H1 (cell line): ENCODE measurements at regions not wholly inside any gene's neighbourhood (a gene's known extent, or its start where the extent isn't known, plus 50 kb on each side); places are given as distances from the start of the nearest gene placed in this dataset.

Source experiments
- CTCF ChIA-PET: fragments of 300-600 bp; sonication (Branson Sonifier 250); formaldehyde crosslinking; loops from one replicate; lab custom pipeline; 2021; ENCODE audit not compliant: partially characterized antibody; lab: Charles Lee
- POLR2A ChIA-PET: fragments of 300-600 bp; sonication (Branson Sonifier 250); formaldehyde crosslinking; loops from one replicate; lab custom pipeline; 2021; ENCODE audit warnings: inconsistent platforms; ENCODE audit not compliant: partially characterized antibody; lab: Charles Lee
- DNase-seq, 2 experiments: peaks; one replicate each; pipeline versions ENCODE4 v3.0.0 to v3.0.0-alpha.2; 2010 to 2022; ENCODE audit warnings: low spot score in 2 of 2, low read depth in 1 of 2, mixed read lengths in 1 of 2
- FAIRE-seq: peaks from 2 replicates; lab custom pipeline; 2011; peaks lifted over from hg19 to GRCh38; lab: Jason Lieb, UNC
- H2AFZ ChIP-seq: 2 replicates; pipeline ENCODE4 v1.8.1; 2012; ENCODE audit warnings: low read length, inconsistent platforms
- H2AK5ac ChIP-seq: 2 replicates; pipeline ENCODE4 v1.6.1; 2013; ENCODE audit warnings: low read depth, low read length
- H2BK120ac ChIP-seq: replicated peaks from 2 replicates; pipeline ENCODE3; 2013; ENCODE audit warnings: low read depth, low read length, inconsistent platforms
- H2BK12ac ChIP-seq: 2 replicates; pipeline ENCODE4 v1.6.1; 2013; ENCODE audit warnings: low read depth, low read length
- H2BK15ac ChIP-seq: 2 replicates; pipeline ENCODE4 v1.6.1; 2013; ENCODE audit warnings: low read length
- H2BK20ac ChIP-seq: 2 replicates; pipeline ENCODE4 v1.6.1; 2013; ENCODE audit warnings: low read length
- H2BK5ac ChIP-seq: 2 replicates; pipeline ENCODE4 v1.6.1; 2013; ENCODE audit warnings: low read depth, low read length
- H3K14ac ChIP-seq: 2 replicates; pipeline ENCODE4 v1.6.1; 2013; ENCODE audit warnings: inconsistent platforms; ENCODE audit not compliant: insufficient read length
- H3K18ac ChIP-seq: 2 replicates; pipeline ENCODE4 v1.6.1; 2013; ENCODE audit warnings: low read length; ENCODE audit errors: extremely low read depth
- H3K23ac ChIP-seq: 2 replicates; pipeline ENCODE4 v1.6.1; 2013; ENCODE audit warnings: inconsistent platforms; ENCODE audit not compliant: insufficient read length
- H3K23me2 ChIP-seq: 2 replicates; pipeline ENCODE4 v1.6.1; 2013; ENCODE audit warnings: low read depth, low read length
- H3K27ac ChIP-seq: 2 replicates; pipeline ENCODE4 v1.6.1; 2011; ENCODE audit warnings: low read depth, low read length, inconsistent platforms
- H3K27me3 ChIP-seq, 4 experiments: replicated peaks in 1 of 4; 1 replicate in 1 of 4; 2 replicates in 3 of 4; pipeline versions ENCODE4 v1.6.1 to v1.8.1; 2011 to 2013; ENCODE audit warnings: low read length in 3 of 4, mild to moderate bottlenecking in 3 of 4, inconsistent platforms in 2 of 4, mixed read lengths in 2 of 4, moderate library complexity in 1 of 4; ENCODE audit not compliant: control insufficient read depth in 3 of 4, insufficient read depth in 3 of 4; ENCODE audit errors: extremely low read depth in 1 of 4
- H3K36me3 ChIP-seq, 4 experiments: 2 replicates each; pipeline versions ENCODE4 v1.6.1 to v1.8.1; 2011 to 2013; ENCODE audit warnings: mild to moderate bottlenecking in 4 of 4, low read length in 3 of 4, moderate library complexity in 2 of 4, control low read depth in 1 of 4, inconsistent platforms in 1 of 4; ENCODE audit not compliant: insufficient read depth in 4 of 4, control insufficient read depth in 2 of 4
- H3K4ac ChIP-seq: replicated peaks from 2 replicates; pipeline ENCODE3; 2013; ENCODE audit warnings: low read length, low read depth, mixed read lengths, inconsistent platforms; ENCODE audit not compliant: insufficient read length
- H3K4me1 ChIP-seq, 4 experiments: replicated peaks in 1 of 4; 1 replicate in 1 of 4; 2 replicates in 3 of 4; pipeline versions ENCODE4 v1.6.1 to v1.8.1; 2011 to 2013; ENCODE audit warnings: low read length in 3 of 4, inconsistent platforms in 2 of 4, mixed read lengths in 1 of 4; ENCODE audit not compliant: insufficient read depth in 4 of 4, control insufficient read depth in 3 of 4
- H3K4me2 ChIP-seq, 2 experiments: 2 replicates each; pipeline versions ENCODE4 v1.6.1 to v1.8.1; 2011 to 2013; ENCODE audit warnings: low read depth in 2 of 2, low read length in 2 of 2, control low read depth in 1 of 2, inconsistent platforms in 1 of 2, mild to moderate bottlenecking in 1 of 2; ENCODE audit not compliant: insufficient read depth in 1 of 2
- H3K4me3 ChIP-seq, 4 experiments: fragments of 200-600, 300-600 bp in 1 of 4; sonication (generic), shearing (Covaris generic), sonication (Bioruptor Twin) in 1 of 4; 2 replicates each; pipeline versions ENCODE4 v1.5.1 to v1.8.1; 2011 to 2016; ENCODE audit warnings: low read length in 4 of 4, low read depth in 3 of 4, control low read depth in 2 of 4, inconsistent platforms in 2 of 4, mild to moderate bottlenecking in 2 of 4, mixed read lengths in 1 of 4, moderate library complexity in 1 of 4; ENCODE audit not compliant: insufficient read depth in 2 of 4; ENCODE audit errors: extremely low read depth in 1 of 4
- H3K56ac ChIP-seq: replicated peaks from 2 replicates; pipeline ENCODE3; 2013; ENCODE audit warnings: low read depth, mild to moderate bottlenecking, mixed read lengths, low read length, inconsistent platforms; ENCODE audit not compliant: insufficient read length
- H3K79me1 ChIP-seq: 2 replicates; pipeline ENCODE4 v1.6.1; 2013; ENCODE audit warnings: low read depth, low read length, control low read depth
- H3K79me2 ChIP-seq, 2 experiments: 2 replicates each; pipeline versions ENCODE4 v1.6.1 to v1.8.1; 2012 to 2013; ENCODE audit warnings: low read length in 2 of 2, mild to moderate bottlenecking in 2 of 2, inconsistent platforms in 1 of 2; ENCODE audit not compliant: insufficient read depth in 2 of 2, control insufficient read depth in 1 of 2
- H3K9ac ChIP-seq, 4 experiments: replicated peaks in 1 of 4; 1 replicate in 1 of 4; 2 replicates in 3 of 4; pipeline versions ENCODE4 v1.6.1 to v1.8.1; 2011 to 2013; ENCODE audit warnings: low read depth in 3 of 4, low read length in 3 of 4, control low read depth in 2 of 4, mild to moderate bottlenecking in 2 of 4, moderate library complexity in 2 of 4, inconsistent platforms in 1 of 4; ENCODE audit errors: extremely low read depth in 1 of 4
- H3K9me3 ChIP-seq, 2 experiments: 2 replicates each; pipeline versions ENCODE4 v1.6.1 to v1.8.1; 2012 to 2013; ENCODE audit warnings: mild to moderate bottlenecking in 2 of 2, moderate library complexity in 2 of 2, control low read depth in 1 of 2, inconsistent platforms in 1 of 2, low read depth in 1 of 2, low read length in 1 of 2, mixed read lengths in 1 of 2; ENCODE audit not compliant: insufficient read depth in 2 of 2
- H4K20me1 ChIP-seq, 2 experiments: replicated peaks in 1 of 2; 2 replicates each; pipeline versions ENCODE3 to v1.8.1; 2011 to 2013; ENCODE audit warnings: inconsistent platforms in 2 of 2, low read length in 2 of 2, mild to moderate bottlenecking in 1 of 2; ENCODE audit not compliant: insufficient read depth in 2 of 2, control insufficient read depth in 1 of 2
- H4K5ac ChIP-seq: 2 replicates; pipeline ENCODE4 v1.6.1; 2013; ENCODE audit warnings: low read length, low read depth, mixed read lengths, inconsistent platforms; ENCODE audit not compliant: insufficient read length
- H4K8ac ChIP-seq: 2 replicates; pipeline ENCODE4 v1.8.0; 2013; ENCODE audit warnings: mild to moderate bottlenecking, moderate library complexity, low read length, inconsistent platforms; ENCODE audit not compliant: insufficient read depth; ENCODE audit errors: extremely low read depth
- H4K91ac ChIP-seq: replicated peaks from 2 replicates; pipeline ENCODE3; 2013; ENCODE audit warnings: low read length, mixed read lengths, inconsistent platforms; ENCODE audit not compliant: insufficient read length
- ASH2L ChIP-seq: fragments of 200-600, 300-600 bp; sonication (generic); IDR thresholded peaks from one replicate; pipeline ENCODE4 v1.7.1; 2017; ENCODE audit warnings: low read length
- ATF2 ChIP-seq: IDR thresholded peaks from 2 replicates; pipeline ENCODE4 v1.6.1; 2012; ENCODE audit warnings: low read length, inconsistent platforms
- BACH1 ChIP-seq: IDR thresholded peaks from 2 replicates; pipeline ENCODE4 v1.6.1; 2012; ENCODE audit warnings: low read length, improper control_type of control experiment
- BRCA1 ChIP-seq: IDR thresholded peaks from 2 replicates; pipeline ENCODE4 v1.6.1; 2012; ENCODE audit warnings: low read depth, low read length, improper control_type of control experiment
- CHD2 ChIP-seq: IDR thresholded peaks from 2 replicates; pipeline ENCODE4 v1.6.1; 2012; ENCODE audit warnings: low read length, improper control_type of control experiment
- E2F6 ChIP-seq: IDR thresholded peaks from 2 replicates; pipeline ENCODE4 v1.6.1; 2012; ENCODE audit warnings: inconsistent platforms
- POLR2AphosphoS5 ChIP-seq: IDR thresholded peaks from 2 replicates; pipeline ENCODE4 v1.6.1; 2011; ENCODE audit warnings: low read depth, low read length
- SIN3A ChIP-seq, 2 experiments: IDR thresholded peaks in 1 of 2; conservative IDR thresholded peaks in 1 of 2; 2 replicates each; pipeline ENCODE4 v1.6.1; 2011 to 2012; ENCODE audit warnings: low read length in 2 of 2, improper control_type of control experiment in 1 of 2, low read depth in 1 of 2, mild to moderate bottlenecking in 1 of 2
- SIRT6 ChIP-seq: IDR thresholded peaks from one replicate; pipeline ENCODE4 v1.7.1; 2012; ENCODE audit warnings: low read length, inconsistent platforms
- SP1 ChIP-seq: IDR thresholded peaks from 2 replicates; pipeline ENCODE4 v1.6.1; 2011; ENCODE audit warnings: low read depth, low read length
- SP4 ChIP-seq: IDR thresholded peaks from 2 replicates; pipeline ENCODE4 v1.6.1; 2012; ENCODE audit warnings: low read length, inconsistent platforms
- SUZ12 ChIP-seq: fragments of 200-600 bp; sonication (generic); IDR thresholded peaks from 2 replicates; pipeline ENCODE4 v1.6.1; 2012; ENCODE audit warnings: mild to moderate bottlenecking, inconsistent platforms, low read length, moderate library complexity, mixed read lengths
- TAF7 ChIP-seq: optimal IDR thresholded peaks from 2 replicates; pipeline ENCODE3; 2011; ENCODE audit warnings: low read depth, mild to moderate bottlenecking, inconsistent platforms, low read length, moderate library complexity, borderline replicate concordance
- TCF12 ChIP-seq: IDR thresholded peaks from 2 replicates; pipeline ENCODE4 v1.6.1; 2011; ENCODE audit warnings: low read depth, mild to moderate bottlenecking, low read length
- WGBS, 2 experiments: shearing (Covaris generic) in 1 of 2; methylation state at CpG; one replicate each; pipeline versions ENCODE4 v1.1.6 to v1.1.7; 2013 to 2015; ENCODE audit warnings: low lambda C conversion rate in 2 of 2, mixed read lengths in 2 of 2, inconsistent platforms in 1 of 2, low coverage in 1 of 2, missing lambda C conversion rate in 1 of 2; ENCODE audit not compliant: insufficient replicate concordance in 2 of 2, insufficient coverage in 1 of 2, insufficient read length in 1 of 2; ENCODE audit errors: extremely low coverage in 1 of 2, missing lambda C conversion rate in 1 of 2; 5-methylcytosine and 5-hydroxymethylcytosine counted together

GRCh38 chr6:77178821-77179220, 284.5 kb downstream of the HTR1B start:
- Histone ChIP-seq H2AFZ (no peak overlapping the region), H3K4me3 (no peak overlapping the region), H3K27ac (no peak overlapping the region), H3K56ac (no peak overlapping the region), H3K9ac (no peak overlapping the region), H3K23me2 (no peaks in the 10 kb centered on the region), H3K4me1 (0 out of 7 replicates have a peak, but pooled peaks cover 0 to under 1% (median 0%) of the 10 kb centered on the region in 4 experiments), H3K36me3 (no peaks in the 10 kb centered on the region), H3K18ac (no peak overlapping the region), H2BK20ac (no peak overlapping the region), H3K4ac (no peak overlapping the region), H3K14ac (no peak overlapping the region), H3K79me1 (no peaks in the 10 kb centered on the region), H4K91ac (no peak overlapping the region), H3K79me2 (no peaks in the 10 kb centered on the region), H3K23ac (no peak overlapping the region), H2BK15ac (no peak overlapping the region), H4K8ac (no peak overlapping the region), H3K27me3 (no peaks in the 10 kb centered on the region), H2BK12ac (no peak overlapping the region), H2AK5ac (no peak overlapping the region), H4K5ac (no peak overlapping the region), H4K20me1 (no peaks in the 10 kb centered on the region), H3K4me2 (no peak overlapping the region), H2BK5ac (no peak overlapping the region), H2BK120ac (no peak overlapping the region), H3K9me3 (no peaks in the 10 kb centered on the region)
- CTCF ChIA-PET: no interaction called here
- 98% methylated on average over 2 of the region's 2 CpGs; no CpG with 5 or more reads in 1 of the 2 experiments for WGBS, 2 experiments
- FAIRE-seq (no peak), DNase-seq (no peak)
- POLR2A ChIA-PET: no interaction called here
- TF ChIP-seq TCF12 (no peak), SP4 (no peak), ASH2L (no peak), SP1 (no peak), SIN3A (conservative IDR thresholded peaks at IDR 0.05 in 1 of 2, IDR thresholded peaks at IDR 0.05 in 1 of 2; ENCODE audit: low read depth in 1 of 2, low read length in 2 of 2) (no peak), SIRT6 (no peak), CHD2 (no peak), POLR2AphosphoS5 (no peak), ATF2 (no peak), TAF7 (no peak), E2F6 (no peak), BACH1 (no peak), SUZ12 (no peak), BRCA1 (no peak)
